ENCODE measurements at regions not wholly inside any gene's neighbourhood (a gene's known extent, or its start where the extent isn't known, plus 50 kb on each side); places are given as distances from the start of the nearest gene placed in this dataset.

GRCh38 chr1:22275626-22276395 is 132.9 kb upstream of the WNT4 start:
- TF ChIP-seq CTCF (IDR thresholded peaks at IDR 0.05; ENCODE audit: insufficient read depth, low read depth, low read length) (peak; percentile 77), EZH2 (IDR thresholded peaks at IDR 0.05; ENCODE audit: insufficient read depth, low read length) (no peak)
